OCI-LY3 (cell line): ENCODE measurements at regions not wholly inside any gene's neighbourhood (a gene's known extent, or its start where the extent isn't known, plus 50 kb on each side); places are given as distances from the start of the nearest gene placed in this dataset.

Experiments
- EZH2phosphoT487 ChIP-seq: fragments of 200-600 bp; shearing (Covaris generic); IDR thresholded peaks from 2 replicates; pipeline ENCODE4 v1.6.1; 2018; ENCODE audit warnings: antibody characterized with exemption, mixed run types, low read depth
- TF ChIP-seq, protein P1 (sequence below): fragments of 200-600, 300-600 bp; sonication (generic); IDR thresholded peaks from 2 replicates; pipeline ENCODE4 v1.5.1; 2014; ENCODE audit warnings: antibody characterized with exemption, low read length, low read depth

- TF ChIP-seq, protein P1, sequence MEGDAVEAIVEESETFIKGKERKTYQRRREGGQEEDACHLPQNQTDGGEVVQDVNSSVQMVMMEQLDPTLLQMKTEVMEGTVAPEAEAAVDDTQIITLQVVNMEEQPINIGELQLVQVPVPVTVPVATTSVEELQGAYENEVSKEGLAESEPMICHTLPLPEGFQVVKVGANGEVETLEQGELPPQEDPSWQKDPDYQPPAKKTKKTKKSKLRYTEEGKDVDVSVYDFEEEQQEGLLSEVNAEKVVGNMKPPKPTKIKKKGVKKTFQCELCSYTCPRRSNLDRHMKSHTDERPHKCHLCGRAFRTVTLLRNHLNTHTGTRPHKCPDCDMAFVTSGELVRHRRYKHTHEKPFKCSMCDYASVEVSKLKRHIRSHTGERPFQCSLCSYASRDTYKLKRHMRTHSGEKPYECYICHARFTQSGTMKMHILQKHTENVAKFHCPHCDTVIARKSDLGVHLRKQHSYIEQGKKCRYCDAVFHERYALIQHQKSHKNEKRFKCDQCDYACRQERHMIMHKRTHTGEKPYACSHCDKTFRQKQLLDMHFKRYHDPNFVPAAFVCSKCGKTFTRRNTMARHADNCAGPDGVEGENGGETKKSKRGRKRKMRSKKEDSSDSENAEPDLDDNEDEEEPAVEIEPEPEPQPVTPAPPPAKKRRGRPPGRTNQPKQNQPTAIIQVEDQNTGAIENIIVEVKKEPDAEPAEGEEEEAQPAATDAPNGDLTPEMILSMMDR, result no peak
- no peak for TF ChIP-seq EZH2phosphoT487
These were observed 563.6 kb upstream of the CDH2 start for GRCh38 chr18:28740575-28740974.
